Peyer's patch (tissue), 4 donors: ENCODE measurements at regions not wholly inside any gene's neighbourhood (a gene's known extent, or its start where the extent isn't known, plus 50 kb on each side); places are given as distances from the start of the nearest gene placed in this dataset.

Source experiments
- CTCF ChIP-seq, 6 experiments: fragments of 450-650 bp in 4 of 6; fragments of 200-600 bp in 2 of 6; sonication (generic) in 1 of 6; IDR thresholded peaks; one replicate each; pipeline ENCODE4 v1.5.1; 2017 to 2019; ENCODE audit warnings: antibody characterized with exemption in 6 of 6, mild to moderate bottlenecking in 3 of 6, moderate library complexity in 1 of 6
- POLR2A ChIP-seq, 2 donors: fragments of 450-650 bp; IDR thresholded peaks; one replicate each; pipeline ENCODE4 v1.5.1; 2017; ENCODE audit warnings: antibody characterized with exemption in 2 of 2, mild to moderate bottlenecking in 2 of 2, moderate library complexity in 2 of 2

DNA sequence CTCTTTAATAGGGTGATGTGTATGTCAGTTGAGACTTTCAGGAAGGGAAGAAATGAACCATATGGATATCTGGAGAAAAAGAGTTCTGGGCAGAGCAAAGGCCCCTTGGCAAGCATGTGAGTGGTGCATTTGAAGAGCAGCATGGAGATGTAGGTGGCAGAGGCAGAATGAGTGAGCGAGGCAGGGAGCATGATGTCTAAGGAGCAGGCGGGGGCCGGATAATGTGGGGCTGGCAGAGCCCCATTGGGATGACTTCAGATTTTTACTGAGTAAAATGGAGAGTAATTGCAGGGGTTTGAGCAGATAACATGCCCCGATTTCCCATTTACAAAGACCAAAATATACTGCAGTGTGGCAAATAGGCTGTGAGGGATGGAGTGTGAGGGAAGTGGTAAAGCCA, 52.9 kb upstream of the PLCL2 start:
- no peak for TF ChIP-seq CTCF (IDR thresholded peaks at IDR 0.05)
- no peak for TF ChIP-seq POLR2A (IDR thresholded peaks at IDR 0.05)
